ENCODE measurements at regions not wholly inside any gene's neighbourhood (a gene's known extent, or its start where the extent isn't known, plus 50 kb on each side); places are given as distances from the start of the nearest gene placed in this dataset.
A peak's percentile ranks its signal among the peaks of the same experiment; 100 is the strongest.

GRCh38 chr15:39154227-39154638 lies 426.6 kb upstream of the THBS1 start:
- H3K36me3 Mint-ChIP-seq (ENCODE audit: unreplicated experiment), result no peaks in the 10 kb centered on the region
- no peaks in the 10 kb centered on the region for H3K9me3 Mint-ChIP-seq (ENCODE audit: unreplicated experiment)
- no peaks in the 10 kb centered on the region for H3K27me3 Mint-ChIP-seq (ENCODE audit: unreplicated experiment)
- H3K27ac Mint-ChIP-seq (ENCODE audit: unreplicated experiment), result peak overlapping the region; percentile 54
- peak; percentile 18 for TF ChIP-seq CTCF (IDR thresholded peaks at IDR 0.05)
- no peak overlapping the region for H3K4me3 Mint-ChIP-seq (ENCODE audit: unreplicated experiment)
- peaks cover 49% of the 10 kb centered on the region for H3K4me1 Mint-ChIP-seq (ENCODE audit: unreplicated experiment)
- DNase-seq (ENCODE audit: extremely low spot score, unreplicated experiment), result no peak

- Mint-ChIP-seq H3K27ac (ENCODE audit: unreplicated experiment) (peak overlapping the region; percentile 54), H3K4me3 (ENCODE audit: unreplicated experiment) (no peak overlapping the region), H3K4me1 (ENCODE audit: unreplicated experiment) (peaks cover 45% of the 10 kb centered on the region), H3K9me3 (ENCODE audit: unreplicated experiment) (no peaks in the 10 kb centered on the region), H3K27me3 (ENCODE audit: unreplicated experiment) (no peaks in the 10 kb centered on the region), H3K36me3 (ENCODE audit: unreplicated experiment) (no peaks in the 10 kb centered on the region)
- no peak for DNase-seq (ENCODE audit: extremely low spot score, unreplicated experiment)
- TF ChIP-seq CTCF (IDR thresholded peaks at IDR 0.05), result no peak
Measured at GRCh38 chr15:39154776-39155175, 426.1 kb upstream of the THBS1 start.

- no peak for DNase-seq (ENCODE audit: extremely low spot score, unreplicated experiment)
- no peaks in the 10 kb centered on the region for H3K9me3 Mint-ChIP-seq (ENCODE audit: unreplicated experiment)
- H3K36me3 Mint-ChIP-seq (ENCODE audit: unreplicated experiment), result no peaks in the 10 kb centered on the region
- no peak overlapping the region for H3K4me3 Mint-ChIP-seq (ENCODE audit: unreplicated experiment)
- H3K27me3 Mint-ChIP-seq (ENCODE audit: unreplicated experiment), result no peaks in the 10 kb centered on the region
- H3K27ac Mint-ChIP-seq (ENCODE audit: unreplicated experiment), result peak overlapping the region; percentile 54
- no peak for TF ChIP-seq CTCF (IDR thresholded peaks at IDR 0.05)
- H3K4me1 Mint-ChIP-seq (ENCODE audit: unreplicated experiment), result peaks cover 42% of the 10 kb centered on the region
Measured at GRCh38 chr15:39156166-39156565, 424.7 kb upstream of the THBS1 start.

- Mint-ChIP-seq H3K27me3 (ENCODE audit: unreplicated experiment) (no peaks in the 10 kb centered on the region), H3K4me3 (ENCODE audit: unreplicated experiment) (no peak overlapping the region), H3K9me3 (ENCODE audit: unreplicated experiment) (no peaks in the 10 kb centered on the region), H3K27ac (ENCODE audit: unreplicated experiment) (peak overlapping the region; percentile 54), H3K36me3 (ENCODE audit: unreplicated experiment) (no peaks in the 10 kb centered on the region), H3K4me1 (ENCODE audit: unreplicated experiment) (peaks cover 42% of the 10 kb centered on the region)
- DNase-seq (ENCODE audit: extremely low spot score, unreplicated experiment), result no peak
- no peak for TF ChIP-seq CTCF (IDR thresholded peaks at IDR 0.05)
Measured at GRCh38 chr15:39156646-39157250, 424.1 kb upstream of the THBS1 start.

GRCh38 chr15:39157882-39158281 lies 423.0 kb upstream of the THBS1 start:
- H3K36me3 Mint-ChIP-seq (ENCODE audit: unreplicated experiment), result peaks cover 2% of the 10 kb centered on the region
- no peak overlapping the region for H3K27ac Mint-ChIP-seq (ENCODE audit: unreplicated experiment)
- TF ChIP-seq CTCF (IDR thresholded peaks at IDR 0.05), result no peak
- peaks cover 40% of the 10 kb centered on the region for H3K4me1 Mint-ChIP-seq (ENCODE audit: unreplicated experiment)
- DNase-seq (ENCODE audit: extremely low spot score, unreplicated experiment), result no peak
- peaks cover 10% of the 10 kb centered on the region for H3K9me3 Mint-ChIP-seq (ENCODE audit: unreplicated experiment)
- no peak overlapping the region for H3K4me3 Mint-ChIP-seq (ENCODE audit: unreplicated experiment)
- H3K27me3 Mint-ChIP-seq (ENCODE audit: unreplicated experiment), result no peaks in the 10 kb centered on the region

Data from osteocyte (in vitro differentiated cells).